ENCODE measurements at regions not wholly inside any gene's neighbourhood (a gene's known extent, or its start where the extent isn't known, plus 50 kb on each side); places are given as distances from the start of the nearest gene placed in this dataset.

DNA sequence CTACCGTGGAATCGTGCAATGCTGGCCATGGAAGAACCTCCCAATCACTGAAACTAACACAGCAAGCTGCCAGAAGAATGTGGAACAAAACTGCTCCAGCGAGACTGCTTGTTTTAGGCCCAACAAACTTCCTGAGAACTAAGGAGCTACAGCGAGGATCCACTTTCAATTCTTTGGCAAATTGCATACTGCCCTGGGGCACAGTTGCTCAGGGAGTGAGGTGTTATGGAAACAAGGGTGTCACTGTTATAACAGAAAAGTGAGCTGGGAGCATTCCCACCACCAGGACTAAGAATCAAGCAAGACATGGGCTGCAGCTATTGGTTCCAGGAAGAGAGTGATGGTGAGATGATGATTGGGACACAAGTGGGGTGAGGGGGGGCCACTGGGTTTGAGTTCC, 1606.1 kb upstream of the FLRT2 start:
- no peaks in the 10 kb centered on the region for H3K4me1 ChIP-seq (replicated peaks in 1 of 2)
- no peaks in the 10 kb centered on the region for H3K9me3 ChIP-seq (replicated peaks in 1 of 3)
- H3K36me3 ChIP-seq (replicated peaks in 1 of 2): no peaks in the 10 kb centered on the region
- H3K4me3 ChIP-seq: no peak overlapping the region
- TF ChIP-seq, protein P1, sequence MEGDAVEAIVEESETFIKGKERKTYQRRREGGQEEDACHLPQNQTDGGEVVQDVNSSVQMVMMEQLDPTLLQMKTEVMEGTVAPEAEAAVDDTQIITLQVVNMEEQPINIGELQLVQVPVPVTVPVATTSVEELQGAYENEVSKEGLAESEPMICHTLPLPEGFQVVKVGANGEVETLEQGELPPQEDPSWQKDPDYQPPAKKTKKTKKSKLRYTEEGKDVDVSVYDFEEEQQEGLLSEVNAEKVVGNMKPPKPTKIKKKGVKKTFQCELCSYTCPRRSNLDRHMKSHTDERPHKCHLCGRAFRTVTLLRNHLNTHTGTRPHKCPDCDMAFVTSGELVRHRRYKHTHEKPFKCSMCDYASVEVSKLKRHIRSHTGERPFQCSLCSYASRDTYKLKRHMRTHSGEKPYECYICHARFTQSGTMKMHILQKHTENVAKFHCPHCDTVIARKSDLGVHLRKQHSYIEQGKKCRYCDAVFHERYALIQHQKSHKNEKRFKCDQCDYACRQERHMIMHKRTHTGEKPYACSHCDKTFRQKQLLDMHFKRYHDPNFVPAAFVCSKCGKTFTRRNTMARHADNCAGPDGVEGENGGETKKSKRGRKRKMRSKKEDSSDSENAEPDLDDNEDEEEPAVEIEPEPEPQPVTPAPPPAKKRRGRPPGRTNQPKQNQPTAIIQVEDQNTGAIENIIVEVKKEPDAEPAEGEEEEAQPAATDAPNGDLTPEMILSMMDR (IDR thresholded peaks at IDR 0.05): no peak
- intact Hi-C loops (cut with DNase I): no loop called here
- H3K27ac ChIP-seq: no peak overlapping the region
- H3K27me3 ChIP-seq: no peaks in the 10 kb centered on the region
- DNase-seq: no peak
- WGBS, 4 donors: 85 to 93% (median 90%) methylated on average over 4 of the region's 4 CpGs

DNA sequence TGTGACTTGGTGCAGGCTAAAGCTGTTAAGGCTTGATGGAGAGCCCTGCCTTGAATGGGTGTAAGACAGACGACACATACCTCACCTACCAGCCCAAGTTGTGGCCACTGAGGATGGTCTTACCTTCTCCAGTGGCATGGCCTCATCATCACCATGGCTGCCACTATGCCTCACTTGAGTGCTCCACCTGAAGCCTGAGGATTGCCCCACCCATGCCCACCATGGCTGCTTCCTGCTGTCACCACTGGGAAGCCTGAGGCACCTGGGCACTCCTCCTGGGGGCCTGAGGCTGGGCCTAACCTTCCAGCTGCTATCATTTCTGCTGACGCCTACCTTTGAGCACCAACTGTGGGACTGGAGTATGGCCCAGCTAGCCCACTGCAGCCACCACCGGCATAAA, 1605.7 kb upstream of the FLRT2 start:
- no peaks in the 10 kb centered on the region for H3K36me3 ChIP-seq (replicated peaks in 1 of 2)
- no peaks in the 10 kb centered on the region for H3K9me3 ChIP-seq (replicated peaks in 1 of 3)
- H3K4me3 ChIP-seq: no peak overlapping the region
- no peak overlapping the region for H3K27ac ChIP-seq
- DNase-seq: no peak
- intact Hi-C loops (cut with DNase I): no loop called here
- H3K4me1 ChIP-seq (replicated peaks in 1 of 2): no peaks in the 10 kb centered on the region
- H3K27me3 ChIP-seq: no peaks in the 10 kb centered on the region
- TF ChIP-seq POLR2A (IDR thresholded peaks at IDR 0.05): no peak
- 80 to 100% (median 94%) methylated on average over 1 to 3 of the region's 3 CpGs for WGBS, 4 donors

DNA sequence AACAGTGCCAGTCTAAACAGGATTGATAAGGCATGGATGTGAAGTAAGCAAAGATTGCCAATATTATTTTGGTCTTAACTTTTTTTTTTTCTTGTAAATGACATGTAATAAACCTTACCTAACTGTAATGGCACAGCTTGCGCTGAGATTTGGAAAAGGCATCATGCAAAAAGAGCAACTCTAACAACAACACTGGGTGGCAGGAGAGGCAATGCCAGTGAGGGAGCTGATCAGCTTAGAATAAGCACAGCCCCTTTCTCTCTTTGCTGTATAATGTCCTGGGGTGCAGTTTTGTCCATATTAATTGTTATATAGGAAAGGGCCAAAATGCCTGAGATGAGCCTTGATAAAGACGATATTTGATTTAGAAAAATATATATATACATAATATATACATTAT, 1589.7 kb upstream of the FLRT2 start:
- intact Hi-C loops (cut with DNase I): no loop called here
- no peaks in the 10 kb centered on the region for H3K4me1 ChIP-seq (replicated peaks in 1 of 2)
- H3K4me3 ChIP-seq: no peak overlapping the region
- H3K36me3 ChIP-seq (replicated peaks in 1 of 2): no peaks in the 10 kb centered on the region
- no peak overlapping the region for H3K27ac ChIP-seq
- H3K27me3 ChIP-seq: no peaks in the 10 kb centered on the region
- no peak for DNase-seq
- TF ChIP-seq POLR2A (IDR thresholded peaks at IDR 0.05): no peak
- TF ChIP-seq, protein P1 (IDR thresholded peaks at IDR 0.05): no peak
- H3K9me3 ChIP-seq (replicated peaks in 1 of 3): no peaks in the 10 kb centered on the region
- 83 to 94% (median 88%) methylated on average over 2 of the region's 2 CpGs for WGBS, 4 donors

DNA sequence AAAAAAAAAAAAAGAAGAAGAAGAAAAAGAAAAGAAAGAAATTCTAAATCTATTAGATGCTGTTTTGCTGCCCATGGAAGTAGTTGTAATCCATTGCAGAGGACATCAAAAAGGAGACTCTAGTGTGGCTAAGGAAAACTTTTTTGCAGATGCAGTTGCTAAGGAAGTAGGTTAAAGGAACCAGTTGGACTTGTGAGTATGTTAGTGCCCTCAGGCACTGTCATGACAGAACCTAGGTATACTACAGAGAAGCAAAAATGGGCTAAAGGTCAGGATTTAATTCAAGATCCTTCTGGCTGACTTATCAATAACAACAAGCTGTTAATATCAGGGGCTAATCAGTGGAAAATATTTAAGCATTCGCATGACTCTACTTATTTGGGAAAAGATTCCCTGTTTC, 1571.6 kb upstream of the FLRT2 start:
- TF ChIP-seq, protein P1 (IDR thresholded peaks at IDR 0.05): no peak
- no peak for TF ChIP-seq POLR2A (IDR thresholded peaks at IDR 0.05)

DNA sequence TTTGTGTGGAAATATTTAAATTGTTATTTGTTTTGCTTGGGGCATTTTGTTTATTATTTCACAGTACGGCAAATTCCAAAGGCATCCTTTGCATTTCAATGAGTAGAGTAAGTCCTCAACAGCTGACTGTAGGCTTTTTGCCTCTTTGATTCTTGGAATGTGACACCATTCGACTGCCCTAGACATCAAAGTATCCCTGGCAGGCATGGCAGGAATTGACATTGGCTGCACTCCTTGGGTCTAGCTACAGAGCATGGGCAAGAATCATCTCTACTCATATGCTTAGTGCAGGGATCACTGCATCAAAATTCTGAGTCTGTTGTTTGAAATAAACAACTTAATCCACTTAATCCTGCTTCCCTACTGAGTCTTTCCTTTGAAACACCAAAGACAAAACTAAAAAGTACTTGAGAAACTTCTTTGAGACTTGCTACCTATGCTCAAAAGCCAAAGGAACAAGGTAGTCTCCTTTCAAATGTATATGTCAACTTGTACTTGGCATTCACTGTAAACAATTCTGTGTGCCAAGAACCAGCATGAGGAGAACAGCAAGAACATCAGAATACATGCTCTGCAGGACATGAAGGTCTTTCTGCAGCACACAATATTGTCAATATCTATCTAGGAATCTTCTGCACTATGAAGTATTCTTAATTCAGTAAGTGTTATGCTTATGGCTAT, 1569.0 kb upstream of the FLRT2 start:
- no peaks in the 10 kb centered on the region for H3K27me3 ChIP-seq
- DNase-seq: no peak
- H3K27ac ChIP-seq: no peak overlapping the region
- WGBS, 4 donors: 59 to 77% (median 62%) methylated on average over 2 of the region's 2 CpGs
- no peak overlapping the region for H3K4me3 ChIP-seq
- no peaks in the 10 kb centered on the region for H3K36me3 ChIP-seq (replicated peaks in 1 of 2)
- H3K9me3 ChIP-seq (replicated peaks in 1 of 3): peaks cover 0 to 4% (median 0%) of the 10 kb centered on the region in 3 donors
- TF ChIP-seq POLR2A (IDR thresholded peaks at IDR 0.05): no peak
- H3K4me1 ChIP-seq (replicated peaks in 1 of 2): no peaks in the 10 kb centered on the region
- intact Hi-C loops (cut with DNase I): no loop called here

More for the DNA sequence above, 1571.6 kb upstream of the FLRT2 start:
- no peak overlapping the region for H3K4me3 ChIP-seq
- WGBS, 4 donors: 85 to 100% (median 97%) methylated on average over 1 of the region's 1 CpG
- H3K4me1 ChIP-seq (replicated peaks in 1 of 2): no peaks in the 10 kb centered on the region
- peaks cover 0 to 4% (median 0%) of the 10 kb centered on the region in 3 donors for H3K9me3 ChIP-seq (replicated peaks in 1 of 3)
- DNase-seq: no peak
- intact Hi-C loops (cut with DNase I): no loop called here
- no peaks in the 10 kb centered on the region for H3K36me3 ChIP-seq (replicated peaks in 1 of 2)
- no peak overlapping the region for H3K27ac ChIP-seq
- no peaks in the 10 kb centered on the region for H3K27me3 ChIP-seq
